Activated naive CD4-positive, alpha-beta T cell treated with anti-CD3 and anti-CD28 coated beads for 36 hours (primary cell): ENCODE measurements at regions not wholly inside any gene's neighbourhood (a gene's known extent, or its start where the extent isn't known, plus 50 kb on each side); places are given as distances from the start of the nearest gene placed in this dataset.

Source experiments
- CTCF ChIA-PET: fragments of 350-600 bp; sonication (Branson Sonifier 250); formaldehyde crosslinking; loops from one replicate; lab custom pipeline; 2021; ENCODE audit warnings: antibody characterized with exemption; lab: Charles Lee
- DNase-seq: peaks from one replicate; pipeline ENCODE4 v3.0.0-alpha.2; 2020
- H3K27ac Mint-ChIP-seq: one replicate; pipeline ENCODE4 v1.8.0; 2021; ENCODE audit warnings: mild to moderate bottlenecking, mixed read lengths
- H3K27me3 Mint-ChIP-seq: one replicate; pipeline ENCODE4 v1.8.0; 2021; ENCODE audit warnings: low read depth, mixed read lengths
- H3K36me3 Mint-ChIP-seq: one replicate; pipeline ENCODE4 v1.8.0; 2021; ENCODE audit warnings: low read depth, mixed read lengths
- H3K4me1 Mint-ChIP-seq: one replicate; pipeline ENCODE4 v1.8.0; 2021; ENCODE audit warnings: low read depth, mixed read lengths
- H3K4me3 Mint-ChIP-seq: one replicate; pipeline ENCODE4 v1.8.0; 2021; ENCODE audit warnings: mild to moderate bottlenecking, moderate library complexity, mixed read lengths
- H3K9me3 Mint-ChIP-seq: one replicate; pipeline ENCODE4 v1.8.0; 2021; ENCODE audit warnings: mixed read lengths
- intact Hi-C: fragments of 100-400 bp; cut with micrococcal nuclease; formaldehyde crosslinking; loops from one replicate; pipeline ENCODE4 v1.15.1; 2023

DNA sequence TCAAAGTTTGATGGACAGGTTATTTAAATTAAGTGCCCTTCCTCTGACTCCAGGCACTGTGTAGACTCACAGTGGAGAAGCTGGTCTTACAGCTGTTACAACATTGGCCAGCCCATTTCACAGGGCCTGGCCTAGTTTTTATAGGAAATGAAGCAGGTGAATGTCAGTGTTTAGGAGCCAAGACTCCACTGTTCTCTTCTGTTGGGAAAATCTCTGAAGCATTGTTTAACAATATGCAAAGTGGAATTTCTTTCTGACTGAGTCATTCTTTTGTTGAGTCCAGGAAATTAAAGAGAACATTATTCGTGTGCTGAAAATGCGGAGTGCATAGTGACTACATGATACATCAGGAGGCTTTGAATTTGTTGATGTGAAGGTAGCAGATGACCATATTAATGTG, 64.7 kb downstream of the ARRDC4 start:
- CTCF ChIA-PET: interaction anchor here (0.6 to 1.6 kb wide), 2 partner anchors 116 to 153 kb away, joined by 4 read pairs; no protein-coding TSS in a partner anchor
- no peak for DNase-seq
- Mint-ChIP-seq H3K27me3 (peaks cover 3% of the 10 kb centered on the region), H3K4me3 (no peak overlapping the region), H3K27ac (no peak overlapping the region), H3K36me3 (no peaks in the 10 kb centered on the region), H3K4me1 (no peaks in the 10 kb centered on the region), H3K9me3 (no peaks in the 10 kb centered on the region)
- intact Hi-C loops: no loop called here

DNA sequence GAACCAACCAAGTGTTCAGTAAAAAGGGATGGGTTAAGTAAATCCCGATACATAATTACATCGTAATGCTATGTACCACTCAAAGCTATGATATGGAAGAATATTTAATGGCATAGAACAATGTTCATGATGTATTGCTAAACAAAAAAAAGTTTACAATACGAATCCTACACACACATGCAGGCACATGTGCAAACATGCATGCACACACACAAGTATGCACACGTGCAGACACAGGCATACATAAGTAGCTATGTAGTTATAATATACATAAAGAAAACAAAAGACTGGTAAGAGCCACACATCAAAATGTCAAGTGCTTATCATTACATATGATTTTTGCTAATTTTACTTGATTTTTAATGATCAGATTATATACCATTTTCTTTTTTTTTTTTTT, 74.2 kb downstream of the ARRDC4 start:
- H3K4me3 Mint-ChIP-seq: no peak overlapping the region
- DNase-seq: no peak
- no peak overlapping the region for H3K27ac Mint-ChIP-seq
- H3K36me3 Mint-ChIP-seq: no peaks in the 10 kb centered on the region
- intact Hi-C loops: no loop called here
- CTCF ChIA-PET: no interaction called here
- H3K4me1 Mint-ChIP-seq: no peaks in the 10 kb centered on the region
- H3K27me3 Mint-ChIP-seq: no peaks in the 10 kb centered on the region
- H3K9me3 Mint-ChIP-seq: no peaks in the 10 kb centered on the region

DNA sequence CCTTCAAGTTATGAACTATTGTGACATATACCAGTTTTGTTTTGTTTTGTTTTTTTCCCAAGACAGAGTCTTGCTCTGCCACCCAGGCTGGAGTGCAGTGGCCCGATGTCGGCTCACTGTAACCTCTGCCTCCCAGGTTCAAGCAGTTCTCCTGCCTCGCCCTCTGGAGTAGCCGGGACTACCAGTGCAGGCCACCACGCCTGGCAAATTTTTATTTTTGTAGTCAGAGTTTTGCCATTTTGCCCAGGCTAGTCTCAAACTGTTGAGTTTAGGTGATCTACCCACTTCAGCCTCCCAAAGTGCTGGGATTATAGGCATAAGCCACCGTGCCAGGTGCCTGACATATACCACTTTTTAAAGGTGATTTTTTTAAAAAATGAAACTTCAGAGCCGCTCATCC, 74.6 kb downstream of the ARRDC4 start:
- Mint-ChIP-seq H3K27ac (no peak overlapping the region), H3K36me3 (no peaks in the 10 kb centered on the region), H3K27me3 (no peaks in the 10 kb centered on the region), H3K4me3 (no peak overlapping the region), H3K4me1 (no peaks in the 10 kb centered on the region), H3K9me3 (no peaks in the 10 kb centered on the region)
- CTCF ChIA-PET: no interaction called here
- no peak for DNase-seq
- intact Hi-C loops: no loop called here

DNA sequence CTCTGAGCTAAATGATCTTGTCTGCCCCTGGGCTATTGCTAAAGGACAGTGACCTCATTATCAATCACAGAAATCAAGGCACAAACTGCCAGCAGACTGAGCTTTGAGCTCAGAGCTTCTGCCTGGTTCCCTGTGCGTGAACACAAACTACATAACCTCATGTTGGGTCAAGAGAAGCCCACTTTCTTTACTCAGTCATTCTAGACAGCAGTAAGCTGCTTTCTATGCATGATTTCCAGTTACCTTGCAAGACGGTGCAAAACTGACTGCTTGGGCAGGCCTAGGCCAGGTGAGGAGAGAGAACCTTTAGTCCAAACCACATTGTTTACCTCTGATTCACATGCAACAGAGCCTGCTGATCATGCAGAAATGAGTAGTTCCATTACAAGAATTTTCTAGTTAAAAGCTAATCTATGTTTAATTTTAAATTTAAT, 75.1 kb downstream of the ARRDC4 start:
- CTCF ChIA-PET: no interaction called here
- Mint-ChIP-seq H3K27ac (no peak overlapping the region), H3K9me3 (no peaks in the 10 kb centered on the region), H3K4me1 (no peaks in the 10 kb centered on the region), H3K4me3 (no peak overlapping the region), H3K36me3 (no peaks in the 10 kb centered on the region), H3K27me3 (no peaks in the 10 kb centered on the region)
- no peak for DNase-seq
- intact Hi-C loops: no loop called here

DNA sequence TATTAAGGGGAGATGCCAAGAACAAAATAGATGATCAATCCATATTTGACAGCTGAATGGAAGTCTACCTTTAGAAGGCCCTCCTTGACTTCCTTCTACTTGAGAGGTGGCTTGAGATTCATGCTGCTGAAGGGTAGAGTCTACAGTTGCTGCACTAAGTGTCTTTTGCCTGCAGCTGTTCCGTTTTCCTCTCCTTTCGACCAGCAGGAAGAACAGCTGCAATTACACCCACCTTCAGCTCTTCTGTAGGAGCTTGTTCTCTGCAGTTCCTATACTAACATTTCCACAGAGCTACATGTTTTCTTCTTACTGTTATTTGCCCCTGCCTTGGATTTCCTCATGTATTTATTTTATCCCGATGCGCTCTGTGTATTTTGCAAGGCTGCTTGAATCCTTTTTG, 79.1 kb downstream of the ARRDC4 start:
- intact Hi-C loops: no loop called here
- Mint-ChIP-seq H3K9me3 (no peaks in the 10 kb centered on the region), H3K27me3 (peaks cover 3% of the 10 kb centered on the region), H3K27ac (no peak overlapping the region), H3K4me3 (no peak overlapping the region), H3K4me1 (no peaks in the 10 kb centered on the region), H3K36me3 (no peaks in the 10 kb centered on the region)
- DNase-seq: no peak
- CTCF ChIA-PET: no interaction called here

DNA sequence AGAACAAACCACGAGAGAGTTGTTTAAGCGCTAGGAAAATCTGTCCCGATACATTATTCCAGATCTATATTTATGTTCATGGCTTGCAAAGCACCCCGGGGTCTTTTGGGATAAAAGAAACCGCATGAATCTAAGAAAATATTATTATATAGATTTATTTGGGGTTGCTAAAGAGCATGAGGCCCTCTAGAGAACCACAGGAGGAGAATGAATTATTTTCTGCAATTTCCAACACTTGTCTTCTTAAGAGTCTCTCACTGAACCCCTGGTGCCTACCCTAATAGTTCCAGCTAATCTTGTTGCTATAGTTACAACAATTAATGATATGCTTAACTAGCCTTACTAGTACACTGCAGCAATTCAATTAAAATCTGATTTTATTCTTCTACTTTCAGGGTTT, 79.6 kb downstream of the ARRDC4 start:
- Mint-ChIP-seq H3K27ac (no peak overlapping the region), H3K4me1 (no peaks in the 10 kb centered on the region), H3K36me3 (no peaks in the 10 kb centered on the region), H3K4me3 (no peak overlapping the region), H3K9me3 (no peaks in the 10 kb centered on the region), H3K27me3 (peaks cover 3% of the 10 kb centered on the region)
- no peak for DNase-seq
- intact Hi-C loops: no loop called here
- CTCF ChIA-PET: no interaction called here

DNA sequence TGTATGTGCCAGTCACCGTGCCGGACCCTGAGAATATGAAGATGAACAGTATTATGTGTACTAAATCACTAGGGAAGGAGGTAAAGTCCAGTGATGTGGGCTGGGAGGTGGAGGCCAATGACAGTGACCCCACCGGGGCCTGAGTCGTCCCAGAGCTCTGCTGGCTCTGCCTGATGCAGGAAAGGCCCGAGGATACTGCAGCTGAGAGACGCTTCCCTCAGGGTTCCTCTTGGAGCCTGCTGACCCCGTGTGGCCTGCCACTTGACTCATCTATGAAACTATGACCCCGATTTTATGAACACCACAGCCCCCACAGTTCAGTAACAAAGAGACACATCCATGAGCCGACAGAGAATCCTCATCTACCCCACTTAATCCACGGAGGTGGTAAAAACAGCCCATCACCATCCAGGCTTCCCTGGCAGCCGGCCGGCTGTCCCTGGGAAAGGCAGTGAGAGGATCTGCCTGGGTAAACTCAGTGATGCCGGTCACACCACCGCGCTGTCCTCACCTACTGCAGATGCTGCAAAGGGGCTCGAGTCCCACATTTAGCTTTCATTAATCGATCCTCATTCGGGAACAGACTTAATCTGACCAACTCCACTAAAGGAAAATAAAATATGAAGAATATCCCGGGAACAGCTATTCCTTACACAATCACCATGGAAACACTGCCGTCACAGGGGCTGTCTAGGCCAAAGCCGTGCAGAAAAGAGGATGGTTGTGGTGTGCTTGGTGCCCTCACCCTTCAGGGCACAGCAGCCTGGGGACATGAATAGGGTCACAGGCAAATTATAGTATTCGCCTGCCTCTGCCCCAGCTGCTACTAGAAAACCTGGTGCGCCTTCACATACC, 82.9 kb downstream of the ARRDC4 start:
- H3K27me3 Mint-ChIP-seq: peaks cover 5% of the 10 kb centered on the region
- no peak overlapping the region for H3K4me3 Mint-ChIP-seq
- no peaks in the 10 kb centered on the region for H3K4me1 Mint-ChIP-seq
- no peaks in the 10 kb centered on the region for H3K9me3 Mint-ChIP-seq
- H3K36me3 Mint-ChIP-seq: no peaks in the 10 kb centered on the region
- intact Hi-C loops: no loop called here
- no peak for DNase-seq
- CTCF ChIA-PET: no interaction called here
- H3K27ac Mint-ChIP-seq: no peak overlapping the region

DNA sequence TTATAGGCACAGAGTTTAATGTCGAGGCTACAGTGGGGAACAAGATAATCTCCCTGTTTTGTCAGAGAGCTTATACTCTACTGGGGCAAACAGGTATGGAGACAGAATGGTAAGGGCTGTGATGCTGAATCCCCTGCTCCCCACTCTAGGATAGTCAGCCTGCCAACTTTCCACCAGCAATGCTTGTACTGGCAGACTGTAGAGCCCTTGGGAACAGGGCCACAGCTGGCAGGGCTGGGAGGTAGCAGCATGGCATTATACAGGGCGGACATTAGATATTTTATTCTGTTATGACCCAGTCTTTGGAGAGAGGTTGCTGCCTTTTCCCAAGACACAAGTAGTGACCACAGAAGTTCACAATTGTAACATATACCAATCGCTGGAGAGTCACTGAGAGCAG, 91.2 kb downstream of the ARRDC4 start:
- Mint-ChIP-seq H3K4me3 (no peak overlapping the region), H3K9me3 (peaks cover 6% of the 10 kb centered on the region), H3K27ac (no peak overlapping the region), H3K4me1 (no peaks in the 10 kb centered on the region), H3K27me3 (peaks cover 12% of the 10 kb centered on the region), H3K36me3 (no peaks in the 10 kb centered on the region)
- intact Hi-C loops: no loop called here
- no peak for DNase-seq
- CTCF ChIA-PET: no interaction called here

DNA sequence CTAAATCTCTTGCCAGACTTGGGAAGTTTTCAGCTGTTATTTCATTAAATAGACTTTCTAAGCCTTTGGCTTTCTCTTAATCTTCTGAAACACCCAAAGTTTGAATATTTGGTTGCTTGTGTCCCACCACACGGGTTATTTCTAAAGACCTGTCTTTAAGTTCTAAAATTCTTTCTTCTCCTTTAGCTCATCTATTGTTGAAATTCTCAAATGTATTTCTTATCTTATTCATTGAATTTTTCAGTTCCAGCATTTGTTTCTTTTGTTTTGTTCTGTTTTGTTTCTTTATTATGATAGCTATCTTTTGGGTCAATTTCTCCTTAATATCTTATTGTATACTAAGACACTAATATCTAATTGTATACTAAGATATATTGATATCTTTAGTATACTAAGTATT, 97.0 kb downstream of the ARRDC4 start:
- H3K27ac Mint-ChIP-seq: no peak overlapping the region
- no peaks in the 10 kb centered on the region for H3K4me1 Mint-ChIP-seq
- peaks cover 1% of the 10 kb centered on the region for H3K36me3 Mint-ChIP-seq
- H3K27me3 Mint-ChIP-seq: peaks cover 7% of the 10 kb centered on the region
- DNase-seq: no peak
- peaks cover 16% of the 10 kb centered on the region for H3K9me3 Mint-ChIP-seq
- intact Hi-C loops: no loop called here
- CTCF ChIA-PET: no interaction called here
- H3K4me3 Mint-ChIP-seq: no peak overlapping the region

DNA sequence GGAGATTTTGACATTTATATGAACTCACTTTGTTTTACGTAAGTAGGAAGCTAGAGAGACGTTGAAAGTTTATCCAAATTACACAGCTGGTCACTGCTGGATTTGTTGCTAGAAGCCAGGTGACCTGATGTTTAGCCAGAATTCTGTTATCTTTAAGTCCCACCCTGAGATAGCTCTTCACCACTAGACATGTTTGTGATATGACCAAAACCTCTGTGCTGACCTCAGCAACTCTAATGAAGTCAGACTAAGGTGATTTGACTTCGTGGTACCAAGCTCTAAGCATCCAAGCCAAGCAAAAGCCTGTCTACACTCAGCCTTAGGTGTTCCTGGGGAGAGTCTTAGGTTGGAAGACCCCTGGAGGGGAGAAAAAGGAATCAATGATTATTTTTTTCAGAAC, 102.4 kb downstream of the ARRDC4 start:
- H3K27me3 Mint-ChIP-seq: peaks cover 17% of the 10 kb centered on the region
- H3K4me3 Mint-ChIP-seq: no peak overlapping the region
- H3K36me3 Mint-ChIP-seq: no peaks in the 10 kb centered on the region
- H3K9me3 Mint-ChIP-seq: peaks cover 4% of the 10 kb centered on the region
- no peak overlapping the region for H3K27ac Mint-ChIP-seq
- DNase-seq: no peak
- intact Hi-C loops: no loop called here
- H3K4me1 Mint-ChIP-seq: no peaks in the 10 kb centered on the region
- CTCF ChIA-PET: no interaction called here

DNA sequence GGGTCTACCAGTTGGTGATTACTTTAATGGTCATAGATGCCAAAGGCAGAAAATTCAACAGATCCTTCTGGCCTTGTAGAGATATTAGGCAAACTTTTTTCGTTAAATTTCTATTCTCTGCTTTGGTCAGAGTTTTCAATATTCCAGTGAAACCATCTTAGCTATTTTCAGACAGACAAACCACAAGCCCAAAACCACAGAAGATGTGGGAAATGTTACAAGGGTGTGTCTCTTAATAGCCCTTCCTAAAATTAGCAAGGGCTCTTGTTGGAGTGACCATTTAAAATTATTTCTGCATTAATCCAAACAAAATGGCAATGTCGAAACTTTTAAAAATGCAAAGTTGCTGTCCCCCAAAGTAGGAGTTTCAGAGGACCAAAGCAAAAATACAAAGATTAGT, 102.8 kb downstream of the ARRDC4 start:
- Mint-ChIP-seq H3K27me3 (peaks cover 17% of the 10 kb centered on the region), H3K36me3 (no peaks in the 10 kb centered on the region), H3K4me3 (no peak overlapping the region), H3K9me3 (peaks cover 2% of the 10 kb centered on the region), H3K27ac (no peak overlapping the region), H3K4me1 (no peaks in the 10 kb centered on the region)
- no peak for DNase-seq
- intact Hi-C loops: no loop called here
- CTCF ChIA-PET: no interaction called here

DNA sequence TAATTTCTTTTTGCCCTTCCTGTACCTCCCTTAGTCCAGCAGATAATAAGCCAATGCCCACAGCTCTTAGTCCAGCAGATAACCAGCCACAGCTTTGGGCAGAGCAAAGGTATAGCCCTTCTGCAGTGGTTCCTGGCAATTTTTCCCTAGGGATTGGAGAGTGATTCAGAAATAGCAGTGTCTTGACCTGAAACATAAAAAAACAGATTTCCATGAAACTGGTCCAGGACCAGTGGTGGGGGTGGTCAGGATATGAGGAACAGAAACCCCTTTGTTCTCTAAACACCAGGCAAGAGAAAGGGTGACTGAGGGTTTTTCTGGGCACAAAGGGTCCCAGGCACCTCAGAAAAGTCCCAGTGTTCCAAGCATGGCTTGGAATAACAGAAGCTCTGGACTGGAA, 103.4 kb downstream of the ARRDC4 start:
- H3K27me3 Mint-ChIP-seq: peaks cover 17% of the 10 kb centered on the region
- CTCF ChIA-PET: no interaction called here
- intact Hi-C loops: no loop called here
- no peaks in the 10 kb centered on the region for H3K36me3 Mint-ChIP-seq
- no peak overlapping the region for H3K4me3 Mint-ChIP-seq
- H3K4me1 Mint-ChIP-seq: no peaks in the 10 kb centered on the region
- DNase-seq: no peak
- no peaks in the 10 kb centered on the region for H3K9me3 Mint-ChIP-seq
- H3K27ac Mint-ChIP-seq: no peak overlapping the region

DNA sequence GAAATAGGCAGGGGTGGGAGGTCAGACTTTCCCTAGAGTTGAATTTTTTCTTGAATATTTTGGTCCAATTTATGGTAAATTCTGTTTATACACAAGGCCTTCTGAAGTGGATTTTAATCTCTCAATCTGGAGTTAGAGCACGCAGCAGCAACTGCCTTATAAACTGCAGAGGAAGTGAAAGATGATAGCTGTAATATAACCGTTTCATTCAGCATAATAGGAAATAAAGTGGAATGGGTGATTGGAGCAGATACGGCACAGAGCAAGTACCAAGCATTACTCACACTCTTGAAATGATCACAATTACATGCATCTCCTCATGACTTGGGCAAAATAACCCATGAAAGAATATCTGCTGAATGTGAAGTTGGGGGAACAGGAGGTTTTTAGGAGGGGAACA, 106.8 kb downstream of the ARRDC4 start:
- H3K27ac Mint-ChIP-seq: no peak overlapping the region
- no peak overlapping the region for H3K4me3 Mint-ChIP-seq
- H3K4me1 Mint-ChIP-seq: no peaks in the 10 kb centered on the region
- H3K9me3 Mint-ChIP-seq: no peaks in the 10 kb centered on the region
- intact Hi-C loops: no loop called here
- H3K27me3 Mint-ChIP-seq: peaks cover 14% of the 10 kb centered on the region
- DNase-seq: no peak
- no peaks in the 10 kb centered on the region for H3K36me3 Mint-ChIP-seq
- CTCF ChIA-PET: no interaction called here
